ENCODE measurements at regions not wholly inside any gene's neighbourhood (a gene's known extent, or its start where the extent isn't known, plus 50 kb on each side); places are given as distances from the start of the nearest gene placed in this dataset.

GRCh38 chr16:6722786-6723185 lies 609.9 kb upstream of the RBFOX1 start:
- H3K27ac ChIP-seq = no peak overlapping the region
- no peaks in the 10 kb centered on the region for H3K4me1 ChIP-seq (ENCODE audit: control insufficient read depth in 1 of 2, insufficient read depth in 1 of 2, low read depth in 1 of 2, low read length in 1 of 2)
- H3K36me3 ChIP-seq = no peaks in the 10 kb centered on the region
- no peaks in the 10 kb centered on the region for H3K9me3 ChIP-seq
- no peaks in the 10 kb centered on the region for H3K27me3 ChIP-seq
- no peak for TF ChIP-seq CTCF (IDR thresholded peaks at IDR 0.05)
- H3K4me3 ChIP-seq (ENCODE audit: low read depth in 1 of 2, low read length in 1 of 2) = no peak overlapping the region

- Histone ChIP-seq H3K4me1 (ENCODE audit: control insufficient read depth in 1 of 2, insufficient read depth in 1 of 2, low read depth in 1 of 2, low read length in 1 of 2) (no peaks in the 10 kb centered on the region), H3K4me3 (ENCODE audit: low read depth in 1 of 2, low read length in 1 of 2) (no peak overlapping the region), H3K27me3 (no peaks in the 10 kb centered on the region), H3K9me3 (no peaks in the 10 kb centered on the region), H3K27ac (no peak overlapping the region), H3K36me3 (no peaks in the 10 kb centered on the region)
- no peak for TF ChIP-seq CTCF (IDR thresholded peaks at IDR 0.05)
These were observed 618.1 kb upstream of the RBFOX1 start for GRCh38 chr16:6714510-6714909.

GRCh38 chr16:6709736-6710135 lies 622.9 kb upstream of the RBFOX1 start:
- Histone ChIP-seq H3K27me3 (no peaks in the 10 kb centered on the region), H3K4me3 (ENCODE audit: low read depth in 1 of 2, low read length in 1 of 2) (no peak overlapping the region), H3K36me3 (no peaks in the 10 kb centered on the region), H3K9me3 (no peaks in the 10 kb centered on the region), H3K4me1 (ENCODE audit: control insufficient read depth in 1 of 2, insufficient read depth in 1 of 2, low read depth in 1 of 2, low read length in 1 of 2) (no peaks in the 10 kb centered on the region), H3K27ac (no peak overlapping the region)
- TF ChIP-seq CTCF (IDR thresholded peaks at IDR 0.05) = no peak

GRCh38 chr16:6708576-6709215 lies 623.9 kb upstream of the RBFOX1 start:
- no peak for TF ChIP-seq CTCF (IDR thresholded peaks at IDR 0.05)
- Histone ChIP-seq H3K4me3 (ENCODE audit: low read depth in 1 of 2, low read length in 1 of 2) (no peak overlapping the region), H3K27me3 (no peaks in the 10 kb centered on the region), H3K36me3 (no peaks in the 10 kb centered on the region), H3K4me1 (ENCODE audit: control insufficient read depth in 1 of 2, insufficient read depth in 1 of 2, low read depth in 1 of 2, low read length in 1 of 2) (no peaks in the 10 kb centered on the region), H3K9me3 (no peaks in the 10 kb centered on the region), H3K27ac (no peak overlapping the region)

GRCh38 chr16:6704306-6704930 lies 628.2 kb upstream of the RBFOX1 start:
- Histone ChIP-seq H3K27ac (no peak overlapping the region), H3K4me3 (ENCODE audit: low read depth in 1 of 2, low read length in 1 of 2) (no peak overlapping the region), H3K27me3 (no peaks in the 10 kb centered on the region), H3K36me3 (no peaks in the 10 kb centered on the region), H3K4me1 (ENCODE audit: control insufficient read depth in 1 of 2, insufficient read depth in 1 of 2, low read depth in 1 of 2, low read length in 1 of 2) (no peaks in the 10 kb centered on the region), H3K9me3 (no peaks in the 10 kb centered on the region)
- TF ChIP-seq CTCF (IDR thresholded peaks at IDR 0.05) = no peak

All from neutrophil (primary cell).